HCT116 (cell line): ENCODE measurements at regions not wholly inside any gene's neighbourhood (a gene's known extent, or its start where the extent isn't known, plus 50 kb on each side); places are given as distances from the start of the nearest gene placed in this dataset.

Source experiments
- POLR2A ChIP-seq: IDR thresholded peaks from 2 replicates; pipeline ENCODE4 v1.7.0; 2011; ENCODE audit warnings: borderline replicate concordance; ENCODE audit not compliant: insufficient read depth, insufficient read length; ENCODE audit errors: extremely low read depth
- YY1 ChIP-seq: IDR thresholded peaks from 2 replicates; pipeline ENCODE4 v1.6.1; 2011; ENCODE audit warnings: low read length, low read depth, moderate library complexity, mild to moderate bottlenecking; ENCODE audit not compliant: insufficient replicate concordance; ENCODE audit errors: extremely low read depth
- ZFX ChIP-seq: fragments of 450-650 bp; IDR thresholded peaks from 2 replicates; pipeline ENCODE4 v1.6.1; 2017
- ZNF274 ChIP-seq: fragments of 200-500 bp; sonication (Bioruptor generic); IDR thresholded peaks from 2 replicates; pipeline ENCODE4 v1.6.1; 2014; ENCODE audit warnings: mild to moderate bottlenecking, low read depth, low read length, inconsistent platforms
- TF ChIP-seq, protein P1 (sequence below): IDR thresholded peaks from 2 replicates; pipeline ENCODE4 v1.6.1; 2012; ENCODE audit warnings: low read depth
- TF ChIP-seq, protein P2 (sequence below), 3 experiments: fragments of 200-600 bp in 1 of 3; sonication (generic) in 1 of 3; IDR thresholded peaks in 2 of 3; conservative IDR thresholded peaks in 1 of 3; 2 replicates each; pipeline ENCODE4 v1.5.1; 2012 to 2017; ENCODE audit warnings: low read depth in 2 of 3, low read length in 2 of 3, antibody characterized with exemption in 1 of 3, borderline replicate concordance in 1 of 3, control low read depth in 1 of 3, mild to moderate bottlenecking in 1 of 3, mixed read lengths in 1 of 3, mixed run types in 1 of 3, moderate library complexity in 1 of 3; ENCODE audit not compliant: insufficient read depth in 1 of 3

DNA sequence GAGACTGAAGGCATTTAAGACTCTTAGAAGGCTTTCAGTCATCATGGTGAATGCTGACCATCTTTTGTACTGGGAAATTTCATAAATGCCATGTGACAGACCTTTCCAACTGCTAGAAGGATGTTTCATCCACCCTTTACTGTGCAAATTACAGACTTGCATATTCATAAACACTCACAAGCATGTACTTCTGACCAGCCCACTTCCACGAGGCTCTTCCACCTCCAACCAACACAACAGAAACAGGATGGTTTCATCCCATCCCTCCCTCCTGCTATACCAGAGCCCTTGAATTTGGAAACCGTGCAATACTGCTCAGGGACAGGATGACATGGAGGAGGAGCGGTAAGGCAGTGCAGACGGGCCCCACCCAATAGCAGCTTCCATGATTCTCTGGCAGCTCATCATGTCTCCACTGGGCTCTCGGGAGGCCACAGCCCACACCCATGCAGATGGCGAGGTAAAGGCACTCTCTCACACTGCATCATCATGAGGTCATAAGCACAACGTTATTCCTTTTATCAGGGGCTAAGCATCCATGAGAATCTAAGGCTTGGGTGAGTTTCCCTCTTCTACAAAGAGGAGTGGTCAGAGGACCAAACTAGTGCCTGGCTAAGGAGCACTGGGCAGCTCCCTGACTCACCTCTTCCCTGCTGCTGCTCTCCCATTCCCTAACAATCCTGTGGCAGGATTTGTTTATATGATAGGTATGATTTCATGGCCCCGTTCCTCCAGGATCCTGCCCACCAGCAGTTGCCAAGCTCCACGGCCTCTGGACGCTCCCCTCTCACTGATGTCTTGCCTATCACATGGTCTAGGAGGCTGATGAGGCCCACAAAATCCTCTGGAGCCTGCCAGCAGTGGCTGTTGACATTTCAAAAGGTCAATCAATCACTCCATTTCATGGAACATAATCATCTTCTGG lies 94.4 kb upstream of the FSTL4 start:
- no peak for TF ChIP-seq ZFX
- TF ChIP-seq POLR2A = no peak
- TF ChIP-seq, protein P1, sequence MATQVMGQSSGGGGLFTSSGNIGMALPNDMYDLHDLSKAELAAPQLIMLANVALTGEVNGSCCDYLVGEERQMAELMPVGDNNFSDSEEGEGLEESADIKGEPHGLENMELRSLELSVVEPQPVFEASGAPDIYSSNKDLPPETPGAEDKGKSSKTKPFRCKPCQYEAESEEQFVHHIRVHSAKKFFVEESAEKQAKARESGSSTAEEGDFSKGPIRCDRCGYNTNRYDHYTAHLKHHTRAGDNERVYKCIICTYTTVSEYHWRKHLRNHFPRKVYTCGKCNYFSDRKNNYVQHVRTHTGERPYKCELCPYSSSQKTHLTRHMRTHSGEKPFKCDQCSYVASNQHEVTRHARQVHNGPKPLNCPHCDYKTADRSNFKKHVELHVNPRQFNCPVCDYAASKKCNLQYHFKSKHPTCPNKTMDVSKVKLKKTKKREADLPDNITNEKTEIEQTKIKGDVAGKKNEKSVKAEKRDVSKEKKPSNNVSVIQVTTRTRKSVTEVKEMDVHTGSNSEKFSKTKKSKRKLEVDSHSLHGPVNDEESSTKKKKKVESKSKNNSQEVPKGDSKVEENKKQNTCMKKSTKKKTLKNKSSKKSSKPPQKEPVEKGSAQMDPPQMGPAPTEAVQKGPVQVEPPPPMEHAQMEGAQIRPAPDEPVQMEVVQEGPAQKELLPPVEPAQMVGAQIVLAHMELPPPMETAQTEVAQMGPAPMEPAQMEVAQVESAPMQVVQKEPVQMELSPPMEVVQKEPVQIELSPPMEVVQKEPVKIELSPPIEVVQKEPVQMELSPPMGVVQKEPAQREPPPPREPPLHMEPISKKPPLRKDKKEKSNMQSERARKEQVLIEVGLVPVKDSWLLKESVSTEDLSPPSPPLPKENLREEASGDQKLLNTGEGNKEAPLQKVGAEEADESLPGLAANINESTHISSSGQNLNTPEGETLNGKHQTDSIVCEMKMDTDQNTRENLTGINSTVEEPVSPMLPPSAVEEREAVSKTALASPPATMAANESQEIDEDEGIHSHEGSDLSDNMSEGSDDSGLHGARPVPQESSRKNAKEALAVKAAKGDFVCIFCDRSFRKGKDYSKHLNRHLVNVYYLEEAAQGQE = no peak
- TF ChIP-seq, protein P2, sequence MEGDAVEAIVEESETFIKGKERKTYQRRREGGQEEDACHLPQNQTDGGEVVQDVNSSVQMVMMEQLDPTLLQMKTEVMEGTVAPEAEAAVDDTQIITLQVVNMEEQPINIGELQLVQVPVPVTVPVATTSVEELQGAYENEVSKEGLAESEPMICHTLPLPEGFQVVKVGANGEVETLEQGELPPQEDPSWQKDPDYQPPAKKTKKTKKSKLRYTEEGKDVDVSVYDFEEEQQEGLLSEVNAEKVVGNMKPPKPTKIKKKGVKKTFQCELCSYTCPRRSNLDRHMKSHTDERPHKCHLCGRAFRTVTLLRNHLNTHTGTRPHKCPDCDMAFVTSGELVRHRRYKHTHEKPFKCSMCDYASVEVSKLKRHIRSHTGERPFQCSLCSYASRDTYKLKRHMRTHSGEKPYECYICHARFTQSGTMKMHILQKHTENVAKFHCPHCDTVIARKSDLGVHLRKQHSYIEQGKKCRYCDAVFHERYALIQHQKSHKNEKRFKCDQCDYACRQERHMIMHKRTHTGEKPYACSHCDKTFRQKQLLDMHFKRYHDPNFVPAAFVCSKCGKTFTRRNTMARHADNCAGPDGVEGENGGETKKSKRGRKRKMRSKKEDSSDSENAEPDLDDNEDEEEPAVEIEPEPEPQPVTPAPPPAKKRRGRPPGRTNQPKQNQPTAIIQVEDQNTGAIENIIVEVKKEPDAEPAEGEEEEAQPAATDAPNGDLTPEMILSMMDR (IDR thresholded peaks at IDR 0.05 in 2 of 3, conservative IDR thresholded peaks at IDR 0.05 in 1 of 3; ENCODE audit: borderline replicate concordance in 1 of 3, insufficient read depth in 1 of 3, low read depth in 2 of 3, low read length in 2 of 3) = no peak
- no peak for TF ChIP-seq ZNF274
- TF ChIP-seq YY1 = no peak
